Thyroid gland (tissue), 4 donors: ENCODE measurements at regions not wholly inside any gene's neighbourhood (a gene's known extent, or its start where the extent isn't known, plus 50 kb on each side); places are given as distances from the start of the nearest gene placed in this dataset.

ENCODE experiments used
- DNase-seq, 2 donors: peaks; one replicate each; pipeline ENCODE4 v3.0.0-alpha.2; 2019
- H3K27ac ChIP-seq, 3 donors: fragments of 200-600 bp; sonication (generic); 1 replicate in 2 of 3; 2 replicates in 1 of 3; pipeline ENCODE4 v1.5.1; 2016 to 2019; ENCODE audit warnings: mild to moderate bottlenecking in 1 of 3, moderate library complexity in 1 of 3
- H3K27me3 ChIP-seq: fragments of 200-600 bp; sonication (generic); one replicate; pipeline ENCODE4 v1.5.1; 2019
- H3K36me3 ChIP-seq, 2 donors: fragments of 200-600 bp; sonication (generic); one replicate each; pipeline ENCODE4 v1.5.1; 2016 to 2019
- H3K4me1 ChIP-seq, 2 donors: fragments of 200-600 bp; sonication (generic); one replicate each; pipeline ENCODE4 v1.5.1; 2017 to 2019
- H3K4me3 ChIP-seq, 3 donors: fragments of 200-600 bp; sonication (generic); replicated peaks in 1 of 3; 1 replicate in 2 of 3; 2 replicates in 1 of 3; pipeline ENCODE4 v1.5.1; 2016; ENCODE audit warnings: mild to moderate bottlenecking in 1 of 3
- H3K9me3 ChIP-seq: fragments of 200-600 bp; sonication (generic); one replicate; pipeline ENCODE4 v1.5.1; 2017
- CTCF ChIP-seq, 6 experiments: fragments of 200-600 bp in 3 of 6; fragments of 450-650 bp in 3 of 6; sonication (generic) in 3 of 6; IDR thresholded peaks; one replicate each; pipeline ENCODE4 v1.5.1; 2016 to 2019; ENCODE audit warnings: antibody characterized with exemption in 6 of 6, mild to moderate bottlenecking in 2 of 6, inconsistent platforms in 1 of 6, moderate library complexity in 1 of 6
- POLR2A ChIP-seq, 2 donors: fragments of 450-650 bp; IDR thresholded peaks; one replicate each; pipeline ENCODE4 v1.6.1; 2017; ENCODE audit warnings: antibody characterized with exemption in 2 of 2, mild to moderate bottlenecking in 2 of 2, moderate library complexity in 1 of 2
- WGBS, 2 donors: methylation state at CpG; one replicate each; pipeline ENCODE4 v1.1.5; 2017; 5-methylcytosine and 5-hydroxymethylcytosine counted together
- intact Hi-C: fragments of 100-400 bp; cut with DNase I; formaldehyde crosslinking; loops from one replicate; pipeline ENCODE4 v1.15.1; 2023

- Histone ChIP-seq H3K36me3 (no peaks in the 10 kb centered on the region), H3K4me3 (no peak overlapping the region), H3K4me1 (no peaks in the 10 kb centered on the region), H3K27me3 (no peaks in the 10 kb centered on the region), H3K9me3 (no peaks in the 10 kb centered on the region), H3K27ac (no peak overlapping the region)
- 68 to 76% methylated on average over 4 of the region's 4 CpGs for WGBS, 2 donors
- DNase-seq, result no peak
- no peak for TF ChIP-seq POLR2A (IDR thresholded peaks at IDR 0.05)
- no peak for TF ChIP-seq CTCF (IDR thresholded peaks at IDR 0.05)
- intact Hi-C loops, result no loop called here
Measured at GRCh38 chr3:18649666-18650363, 224.7 kb upstream of the SATB1 start.

- H3K4me1 ChIP-seq, result no peaks in the 10 kb centered on the region
- 50 to 63% methylated on average over 1 of the region's 1 CpG for WGBS, 2 donors
- no peak overlapping the region for H3K4me3 ChIP-seq
- no peaks in the 10 kb centered on the region for H3K27me3 ChIP-seq
- DNase-seq, result no peak
- H3K27ac ChIP-seq, result no peak overlapping the region
- intact Hi-C loops, result no loop called here
- H3K9me3 ChIP-seq, result no peaks in the 10 kb centered on the region
- H3K36me3 ChIP-seq, result no peaks in the 10 kb centered on the region
- TF ChIP-seq POLR2A (IDR thresholded peaks at IDR 0.05) (no peak), CTCF (IDR thresholded peaks at IDR 0.05) (no peak)
Measured at GRCh38 chr3:18648868-18649462, 223.8 kb upstream of the SATB1 start.

DNA sequence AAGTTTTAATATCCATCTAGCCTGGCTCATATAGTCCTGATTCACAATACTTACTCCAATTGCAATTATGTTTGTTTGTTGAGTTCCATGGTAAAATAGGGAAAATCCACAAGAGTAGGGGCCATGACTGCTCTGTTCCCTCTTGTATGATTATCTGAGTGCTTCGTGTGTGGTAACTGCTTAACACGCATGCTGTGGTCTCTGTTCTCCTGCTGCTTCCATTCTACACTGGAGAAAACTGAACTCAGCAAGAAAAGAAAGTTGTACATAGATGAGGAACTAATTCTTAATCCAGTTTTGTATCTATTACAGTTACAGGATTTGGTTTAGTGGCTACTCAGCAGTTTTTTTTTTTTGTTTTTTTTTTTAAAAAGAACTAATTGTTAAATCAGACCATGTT, 223.0 kb upstream of the SATB1 start:
- H3K4me1 ChIP-seq, result no peaks in the 10 kb centered on the region
- 83 to 85% methylated on average over 2 of the region's 2 CpGs for WGBS, 2 donors

GRCh38 chr3:18645619-18646018, 220.5 kb upstream of the SATB1 start:
- H3K27ac ChIP-seq, result no peak overlapping the region
- TF ChIP-seq POLR2A (IDR thresholded peaks at IDR 0.05), result no peak
- no peak for TF ChIP-seq CTCF (IDR thresholded peaks at IDR 0.05)
- 81 to 88% methylated on average over 2 of the region's 2 CpGs for WGBS, 2 donors
- no peaks in the 10 kb centered on the region for H3K9me3 ChIP-seq
- H3K4me1 ChIP-seq, result no peaks in the 10 kb centered on the region
- H3K27me3 ChIP-seq, result no peaks in the 10 kb centered on the region
- H3K4me3 ChIP-seq, result no peak overlapping the region
- H3K36me3 ChIP-seq, result no peaks in the 10 kb centered on the region
- DNase-seq, result no peak
- intact Hi-C loops, result no loop called here

More for the DNA sequence above, 223.0 kb upstream of the SATB1 start:
- Histone ChIP-seq H3K27me3 (no peaks in the 10 kb centered on the region), H3K36me3 (no peaks in the 10 kb centered on the region), H3K27ac (no peak overlapping the region), H3K9me3 (no peaks in the 10 kb centered on the region), H3K4me3 (no peak overlapping the region)
- intact Hi-C loops, result no loop called here
- DNase-seq, result no peak
- TF ChIP-seq CTCF (IDR thresholded peaks at IDR 0.05) (no peak), POLR2A (IDR thresholded peaks at IDR 0.05) (no peak)

- no peak for DNase-seq
- intact Hi-C loops, result no loop called here
- Histone ChIP-seq H3K27ac (no peak overlapping the region), H3K27me3 (no peaks in the 10 kb centered on the region), H3K4me3 (no peak overlapping the region), H3K9me3 (no peaks in the 10 kb centered on the region), H3K4me1 (no peaks in the 10 kb centered on the region), H3K36me3 (no peaks in the 10 kb centered on the region)
- 56 to 58% methylated on average over 3 of the region's 3 CpGs for whole genome bisulfite sequencing, 2 donors
- TF ChIP-seq CTCF (IDR thresholded peaks at IDR 0.05), result no peak
- no peak for TF ChIP-seq POLR2A (IDR thresholded peaks at IDR 0.05)
Measured at GRCh38 chr3:18643281-18643680, 218.1 kb upstream of the SATB1 start.
